Forelimb muscle (tissue), 1 donor: ENCODE measurements at regions not wholly inside any gene's neighbourhood (a gene's known extent, or its start where the extent isn't known, plus 50 kb on each side); places are given as distances from the start of the nearest gene placed in this dataset.

Experiments
- DNase-seq: peaks from one replicate; pipeline ENCODE4 v3.0.0-alpha.2; 2013; ENCODE audit warnings: low read depth

GRCh38 chr2:33900610-33901009, 301.5 kb upstream of the FAM98A start:
- no peak for DNase-seq

DNA sequence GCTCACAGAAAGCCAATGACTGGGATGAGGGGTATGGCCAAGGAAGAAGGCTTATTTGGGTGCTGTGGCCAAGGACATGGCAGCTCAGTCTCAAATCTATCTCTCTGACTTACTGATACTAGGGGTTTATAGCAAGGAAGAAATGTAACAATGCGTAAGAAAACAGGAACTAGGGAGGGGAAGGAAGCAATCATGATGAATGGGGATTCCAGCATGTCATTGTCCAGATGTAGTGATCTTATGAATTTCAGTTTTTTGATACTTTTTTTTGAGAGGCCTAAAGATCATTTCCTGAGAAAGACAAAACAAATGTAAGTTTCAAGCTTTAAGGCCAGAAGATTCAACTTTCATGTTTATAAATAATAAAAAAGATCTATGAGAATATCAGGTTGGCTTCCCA, 298.6 kb upstream of the FAM98A start:
- DNase-seq = no peak

DNA sequence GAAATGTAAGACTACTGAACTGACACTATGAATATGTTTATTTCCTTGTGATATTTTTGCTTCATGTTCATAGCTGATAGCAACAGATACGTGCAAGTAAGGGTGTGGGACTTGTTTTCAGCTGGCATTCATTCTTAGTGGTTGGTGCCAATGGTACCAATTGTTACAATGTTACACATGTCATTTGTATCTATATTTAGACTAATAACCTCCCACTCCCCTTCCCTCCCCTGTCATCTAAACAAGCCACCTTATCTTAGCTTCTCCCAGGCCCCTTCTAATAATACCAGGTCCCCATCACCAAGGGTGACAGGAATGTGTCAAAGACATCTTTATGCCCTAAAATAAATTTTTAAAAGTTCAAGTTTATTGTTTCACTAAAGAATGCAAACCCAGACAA, 294.7 kb upstream of the FAM98A start:
- no peak for DNase-seq

GRCh38 chr2:33891616-33892015, 292.5 kb upstream of the FAM98A start:
- no peak for DNase-seq

GRCh38 chr2:33890686-33891085, 291.6 kb upstream of the FAM98A start:
- DNase-seq = no peak

DNA sequence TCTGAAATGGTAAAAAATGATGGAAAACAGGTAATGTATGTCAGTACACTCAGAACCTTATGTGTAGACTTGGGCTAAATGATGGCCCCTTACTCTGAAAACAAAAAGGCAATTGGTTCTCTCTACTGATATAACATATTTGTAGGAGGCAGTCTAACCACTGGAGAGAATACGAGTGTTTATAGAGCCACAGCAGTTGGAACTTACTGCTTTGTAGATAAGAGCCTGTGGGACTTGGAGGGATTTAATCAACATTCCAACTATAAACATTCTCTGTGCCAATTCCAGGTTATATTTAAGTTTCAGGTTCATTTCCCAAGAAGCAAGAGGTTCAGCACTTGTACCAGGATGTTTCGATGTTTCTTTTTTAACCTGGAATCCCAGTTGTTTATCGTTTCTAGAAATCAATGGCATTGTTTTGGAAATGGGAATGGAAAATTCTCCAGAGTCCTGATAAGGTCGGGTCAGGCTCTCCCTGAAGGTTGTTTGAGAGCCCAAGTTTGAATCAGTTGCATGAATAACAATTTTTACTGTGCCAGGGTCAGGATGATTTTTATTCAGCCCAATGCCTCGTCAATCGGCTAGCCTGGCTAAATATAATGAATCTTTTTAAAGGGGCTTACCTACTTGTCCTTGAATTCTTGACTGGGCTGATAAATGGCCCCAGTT, 278.4 kb upstream of the FAM98A start:
- no peak for DNase-seq

- DNase-seq = no peak
These were observed 274.0 kb upstream of the FAM98A start for GRCh38 chr2:33873076-33873605.

GRCh38 chr2:33859811-33860461, 260.8 kb upstream of the FAM98A start:
- DNase-seq = peak; percentile 9

DNA sequence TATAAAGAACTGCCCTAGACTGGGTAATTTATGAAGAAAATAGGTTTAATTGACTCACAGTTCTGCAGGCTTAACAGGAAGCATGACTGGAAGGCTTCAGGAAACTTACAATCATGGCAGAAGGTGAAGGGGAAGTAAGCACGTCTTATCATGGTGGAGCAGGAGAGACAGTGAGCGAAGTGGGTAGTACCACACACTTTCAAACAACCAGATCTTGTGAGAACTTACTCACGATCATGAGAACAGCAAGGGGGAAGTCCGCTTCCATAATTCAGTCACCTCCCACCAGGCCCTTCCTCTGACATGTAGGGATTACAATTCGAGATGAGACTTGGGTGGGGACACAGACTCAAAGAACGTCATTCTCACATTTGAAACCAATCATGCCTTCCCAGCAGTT, 260.1 kb upstream of the FAM98A start:
- DNase-seq = no peak

DNA sequence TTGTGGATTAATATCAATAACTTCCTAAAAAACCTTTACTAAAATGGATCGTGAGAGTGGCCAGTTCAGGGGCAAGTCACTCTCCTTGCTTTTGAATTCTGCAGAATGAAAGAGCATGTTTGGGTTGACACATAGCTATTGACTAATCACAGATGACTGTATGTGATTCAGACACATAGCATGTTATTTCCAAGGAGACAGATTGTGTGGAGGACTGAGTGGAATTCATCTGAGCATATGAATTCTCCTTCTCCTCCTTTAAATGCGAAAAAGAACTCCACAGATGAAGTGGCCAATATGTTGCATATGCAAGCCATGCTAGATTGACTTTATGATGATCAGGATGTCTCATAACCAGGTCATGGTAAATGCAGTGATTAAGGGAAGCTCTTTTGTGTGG, 249.4 kb upstream of the FAM98A start:
- no peak for DNase-seq

GRCh38 chr2:33839791-33840190, 240.7 kb upstream of the FAM98A start:
- DNase-seq = no peak

GRCh38 chr2:33836628-33837027, 237.5 kb upstream of the FAM98A start:
- DNase-seq = no peak

DNA sequence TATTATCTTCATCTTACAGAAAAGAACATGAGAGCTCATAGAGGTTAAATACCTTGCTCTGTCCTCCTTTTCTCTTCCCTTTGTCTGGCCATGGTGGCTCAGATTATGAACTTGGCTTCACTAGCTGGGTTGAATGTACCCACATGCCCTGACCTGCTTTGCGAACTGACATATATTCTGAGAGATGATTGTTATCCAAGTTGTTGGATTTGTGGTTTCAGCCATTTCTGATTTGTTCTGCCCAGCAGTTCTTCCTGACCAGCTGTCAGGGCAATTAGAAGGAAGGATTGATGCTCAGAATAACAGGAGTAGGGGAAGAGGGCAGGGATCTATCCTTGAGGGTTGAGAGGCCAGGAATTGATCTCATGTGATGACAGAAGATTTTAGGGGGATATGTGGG, 236.8 kb upstream of the FAM98A start:
- no peak for DNase-seq

DNA sequence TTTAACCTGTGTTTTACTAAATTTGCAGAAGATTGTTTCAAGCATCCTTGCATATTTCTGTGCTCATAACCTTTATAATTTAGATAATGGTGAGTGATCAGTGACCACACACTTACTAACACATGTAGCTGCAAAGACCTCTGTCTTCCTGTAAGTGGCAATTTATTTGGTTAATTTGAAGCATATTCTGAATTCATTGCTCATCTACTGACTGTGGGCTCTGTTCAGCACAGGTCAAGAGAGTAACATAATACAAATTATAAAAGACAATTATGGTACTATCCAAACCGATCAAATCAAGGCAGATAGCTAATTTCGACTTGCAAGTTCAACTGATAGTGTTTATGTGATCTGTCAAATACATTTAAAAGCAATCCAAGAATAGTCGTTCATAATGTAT, 223.9 kb upstream of the FAM98A start:
- DNase-seq = no peak

GRCh38 chr2:33812707-33813106, 213.6 kb upstream of the FAM98A start:
- no peak for DNase-seq

DNA sequence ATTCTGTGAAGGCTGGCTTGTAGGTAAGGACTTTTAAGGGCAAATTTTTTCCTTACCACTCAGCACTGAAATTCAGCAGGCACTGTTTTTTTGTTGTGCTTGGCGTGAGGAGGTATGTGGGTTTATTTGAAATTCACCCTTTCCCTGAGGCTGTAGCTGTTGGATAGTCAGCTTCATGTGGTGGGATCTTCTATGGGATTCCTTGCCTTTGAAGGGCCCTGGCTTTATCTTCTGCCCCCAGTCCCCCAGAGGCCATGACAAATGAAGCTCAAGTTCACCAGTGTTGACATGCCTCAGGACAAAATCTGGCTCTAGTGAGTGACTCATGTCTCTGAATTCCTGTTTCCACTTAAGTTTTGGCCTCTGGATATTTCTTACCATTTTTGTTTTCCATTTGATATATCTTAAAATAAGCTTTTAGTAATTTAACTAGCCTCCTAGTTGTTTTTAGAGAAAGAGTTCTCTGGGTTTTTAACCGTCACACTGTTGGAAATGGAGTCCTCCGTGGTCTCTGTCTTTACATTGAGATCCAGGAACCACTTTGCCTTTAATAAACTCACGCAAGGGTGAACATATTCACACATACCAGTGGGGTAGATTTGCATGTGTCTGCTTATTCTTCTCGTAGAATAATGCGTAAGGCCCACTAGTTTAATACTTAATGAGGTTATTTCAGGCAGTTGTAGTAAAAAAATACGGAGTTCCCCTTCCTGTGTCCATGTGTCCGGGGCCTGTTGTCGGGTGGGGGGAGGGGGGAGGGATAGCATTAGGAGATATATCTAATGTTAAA, 211.1 kb upstream of the FAM98A start:
- DNase-seq = no peak

- DNase-seq = no peak
These were observed 206.9 kb upstream of the FAM98A start for GRCh38 chr2:33806041-33806440.

GRCh38 chr2:33804155-33804554, 205.1 kb upstream of the FAM98A start:
- no peak for DNase-seq

GRCh38 chr2:33796511-33796910, 197.4 kb upstream of the FAM98A start:
- DNase-seq = no peak

- no peak for DNase-seq
These were observed 192.5 kb upstream of the FAM98A start for GRCh38 chr2:33791625-33792024.

DNA sequence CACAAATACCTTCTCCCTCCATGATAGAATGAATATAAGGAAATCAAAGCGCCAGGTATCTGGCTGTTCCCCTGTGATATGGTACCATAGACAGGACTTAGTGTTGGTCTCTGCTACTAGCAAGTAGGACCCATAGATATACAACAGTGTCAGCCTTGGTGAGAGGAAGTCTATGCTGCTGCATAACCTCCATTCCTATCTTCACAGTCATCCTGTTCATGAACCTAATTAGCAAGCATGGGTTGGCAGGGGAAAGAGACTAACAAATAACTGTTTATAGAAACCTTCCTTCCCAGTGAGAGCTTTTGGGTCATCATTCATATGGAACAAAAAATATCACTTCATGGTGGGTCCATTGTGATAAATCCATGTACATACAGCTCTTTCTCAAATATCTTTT, 188.9 kb upstream of the FAM98A start:
- no peak for DNase-seq

GRCh38 chr2:33786881-33787280, 187.8 kb upstream of the FAM98A start:
- no peak for DNase-seq
